ENCODE measurements at regions not wholly inside any gene's neighbourhood (a gene's known extent, or its start where the extent isn't known, plus 50 kb on each side); places are given as distances from the start of the nearest gene placed in this dataset.
"Not testable (repeated sequence)": the region's sequence is repeated elsewhere in the genome, so short reads cannot be mapped to it uniquely, and the experiment has no call there.

DNA sequence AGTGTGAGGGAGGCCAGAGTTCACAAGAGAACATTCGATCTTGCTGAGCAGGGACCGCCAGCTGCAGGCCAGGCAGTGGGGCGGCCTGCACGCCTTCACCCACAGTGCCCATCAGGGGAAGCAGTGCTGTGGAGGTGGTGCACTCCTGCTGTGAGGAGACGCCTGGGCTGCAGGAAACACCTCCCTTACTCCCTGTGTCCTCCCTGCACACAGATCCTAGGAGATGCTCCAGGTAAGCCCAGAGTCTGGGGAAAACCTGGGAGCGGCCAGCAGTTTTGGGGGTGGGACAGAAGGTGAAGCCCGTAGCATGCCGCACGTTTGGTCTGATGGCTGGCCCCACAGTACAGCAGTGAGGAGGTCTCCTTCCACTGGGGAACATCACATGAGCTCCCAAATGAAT is 180.8 kb upstream of the RAB6C start:
- H3K4me1 Mint-ChIP-seq = no peaks in the 10 kb centered on the region
- intact Hi-C loops (cut with micrococcal nuclease) = no loop called here
- no peak overlapping the region for H3K4me3 Mint-ChIP-seq
- no peaks in the 10 kb centered on the region for H3K36me3 Mint-ChIP-seq (ENCODE audit: low read depth)
- no peak overlapping the region for H3K27ac Mint-ChIP-seq
- H3K9me3 Mint-ChIP-seq = no peaks in the 10 kb centered on the region
- DNase-seq = no peak
- H3K27me3 Mint-ChIP-seq = peaks cover 4% of the 10 kb centered on the region

DNA sequence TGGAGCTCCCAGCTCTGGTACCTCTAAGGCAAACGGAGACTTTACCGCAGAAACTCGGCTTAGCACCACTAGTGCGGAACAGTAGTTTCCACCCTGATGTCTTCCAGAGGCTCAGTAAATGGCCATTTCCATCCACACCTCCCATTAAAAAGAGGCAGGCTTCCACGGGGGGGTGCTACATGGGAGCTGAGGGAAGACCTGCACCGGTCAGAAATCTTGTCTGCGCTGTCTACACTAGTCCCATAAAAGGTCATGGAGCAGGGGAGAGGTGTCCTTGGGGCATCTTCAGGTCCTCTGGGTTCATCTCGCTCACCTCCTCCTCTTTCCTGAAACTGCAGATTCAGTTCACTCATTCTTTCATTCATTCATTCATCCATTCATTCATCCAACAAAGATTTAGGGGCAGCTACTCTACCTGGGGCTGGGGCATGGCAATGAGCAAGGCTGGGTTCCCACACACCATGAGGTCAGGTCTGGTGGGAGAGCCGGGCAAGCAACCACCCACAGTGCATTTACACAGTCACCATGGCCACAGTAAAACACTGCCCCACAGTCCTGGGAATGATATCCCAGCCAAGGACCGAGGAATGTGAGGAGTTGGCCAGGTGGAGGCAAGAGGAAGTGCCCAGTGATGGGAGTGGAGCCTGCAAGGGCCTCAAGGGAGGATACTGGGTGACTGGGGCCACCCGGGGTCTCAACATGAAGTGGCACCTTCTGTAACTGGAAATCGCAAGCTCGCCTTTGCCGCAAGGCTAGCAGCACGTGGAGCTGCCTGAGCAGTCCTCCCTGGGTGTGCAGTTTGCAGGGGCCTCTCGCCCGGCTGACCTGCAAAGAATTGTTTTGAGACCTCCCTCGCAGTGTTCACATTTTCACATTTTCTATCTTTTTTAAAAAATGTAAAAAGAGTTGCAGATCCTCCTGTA is 180.2 kb upstream of the RAB6C start:
- Mint-ChIP-seq H3K9me3 (no peaks in the 10 kb centered on the region), H3K4me1 (no peaks in the 10 kb centered on the region), H3K27ac (no peak overlapping the region), H3K36me3 (ENCODE audit: low read depth) (no peaks in the 10 kb centered on the region), H3K27me3 (peaks cover 4% of the 10 kb centered on the region), H3K4me3 (no peak overlapping the region)
- intact Hi-C loops (cut with micrococcal nuclease) = no loop called here
- no peak for DNase-seq

DNA sequence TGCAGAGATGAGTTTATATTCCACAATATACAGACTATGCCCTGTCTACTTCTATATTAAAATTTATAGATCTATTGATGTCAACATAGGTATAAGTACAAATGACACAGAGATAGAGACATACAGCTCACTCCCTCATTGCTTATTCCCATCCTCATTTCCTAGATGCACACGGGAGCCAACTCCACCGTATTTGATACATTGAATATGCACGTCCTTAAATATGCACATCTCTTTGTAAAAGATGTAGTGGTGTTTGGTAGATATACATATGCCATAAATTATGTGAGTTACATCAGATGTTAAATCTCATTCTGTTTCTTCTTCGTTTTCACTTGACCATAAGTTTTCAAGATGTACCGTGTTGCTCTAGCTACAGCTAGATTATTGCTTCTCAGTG is 179.2 kb upstream of the RAB6C start:
- H3K36me3 Mint-ChIP-seq (ENCODE audit: low read depth) = no peaks in the 10 kb centered on the region
- no peak overlapping the region for H3K4me3 Mint-ChIP-seq
- H3K27ac Mint-ChIP-seq = no peak overlapping the region
- H3K27me3 Mint-ChIP-seq = peaks cover 4% of the 10 kb centered on the region
- no peaks in the 10 kb centered on the region for H3K4me1 Mint-ChIP-seq
- no peak for DNase-seq
- H3K9me3 Mint-ChIP-seq = no peaks in the 10 kb centered on the region
- intact Hi-C loops (cut with micrococcal nuclease) = no loop called here

GRCh38 chr2:129800686-129801085 is 178.8 kb upstream of the RAB6C start:
- no peaks in the 10 kb centered on the region for H3K4me1 Mint-ChIP-seq
- no peak overlapping the region for H3K27ac Mint-ChIP-seq
- intact Hi-C loops (cut with micrococcal nuclease) = no loop called here
- no peak overlapping the region for H3K4me3 Mint-ChIP-seq
- no peaks in the 10 kb centered on the region for H3K9me3 Mint-ChIP-seq
- H3K27me3 Mint-ChIP-seq = peaks cover 4% of the 10 kb centered on the region
- no peaks in the 10 kb centered on the region for H3K36me3 Mint-ChIP-seq (ENCODE audit: low read depth)
- no peak for DNase-seq

DNA sequence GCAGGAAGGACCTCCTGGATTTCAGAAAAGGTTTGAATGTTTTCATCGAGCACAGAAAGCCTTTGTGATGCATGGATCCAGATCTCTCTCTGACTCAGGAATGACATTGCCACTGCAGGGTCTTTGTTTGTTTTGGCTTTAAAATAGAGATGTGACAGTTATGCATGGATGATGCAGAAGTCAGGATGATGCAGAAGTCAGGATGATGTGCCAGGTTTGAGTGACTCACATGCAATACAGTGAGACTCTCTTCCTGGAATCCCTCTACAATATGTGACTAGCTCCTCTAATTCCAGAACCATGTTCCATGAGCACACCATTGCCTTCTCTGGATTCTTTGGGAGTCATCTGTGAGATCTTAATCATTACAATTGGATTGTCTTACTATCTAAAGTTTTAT is 177.9 kb upstream of the RAB6C start:
- Mint-ChIP-seq H3K27ac (no peak overlapping the region), H3K4me1 (no peaks in the 10 kb centered on the region), H3K9me3 (no peaks in the 10 kb centered on the region), H3K27me3 (peaks cover 4% of the 10 kb centered on the region), H3K4me3 (no peak overlapping the region), H3K36me3 (ENCODE audit: low read depth) (no peaks in the 10 kb centered on the region)
- intact Hi-C loops (cut with micrococcal nuclease) = no loop called here
- no peak for DNase-seq

- intact Hi-C loops (cut with micrococcal nuclease) = no loop called here
- peaks cover 4% of the 10 kb centered on the region for H3K27me3 Mint-ChIP-seq
- H3K4me1 Mint-ChIP-seq = no peaks in the 10 kb centered on the region
- DNase-seq = no peak
- no peaks in the 10 kb centered on the region for H3K36me3 Mint-ChIP-seq (ENCODE audit: low read depth)
- H3K9me3 Mint-ChIP-seq = no peaks in the 10 kb centered on the region
- H3K27ac Mint-ChIP-seq = no peak overlapping the region
- H3K4me3 Mint-ChIP-seq = no peak overlapping the region
These were observed 177.2 kb upstream of the RAB6C start for GRCh38 chr2:129802290-129802689.

- Mint-ChIP-seq H3K27me3 (peaks cover 4% of the 10 kb centered on the region), H3K9me3 (no peaks in the 10 kb centered on the region), H3K4me1 (no peaks in the 10 kb centered on the region), H3K4me3 (no peak overlapping the region), H3K36me3 (ENCODE audit: low read depth) (no peaks in the 10 kb centered on the region), H3K27ac (no peak overlapping the region)
- intact Hi-C loops (cut with micrococcal nuclease) = no loop called here
- DNase-seq = no peak
These were observed 176.4 kb upstream of the RAB6C start for GRCh38 chr2:129803032-129803431.

- Mint-ChIP-seq H3K9me3 (no peaks in the 10 kb centered on the region), H3K4me3 (no peak overlapping the region), H3K36me3 (ENCODE audit: low read depth) (no peaks in the 10 kb centered on the region), H3K4me1 (no peaks in the 10 kb centered on the region), H3K27me3 (peaks cover 4% of the 10 kb centered on the region), H3K27ac (no peak overlapping the region)
- DNase-seq = no peak
- intact Hi-C loops (cut with micrococcal nuclease) = no loop called here
These were observed 175.6 kb upstream of the RAB6C start for GRCh38 chr2:129803871-129804270.

GRCh38 chr2:129805899-129806298 is 173.6 kb upstream of the RAB6C start:
- peaks cover 9% of the 10 kb centered on the region for H3K27me3 Mint-ChIP-seq
- intact Hi-C loops (cut with micrococcal nuclease) = no loop called here
- no peaks in the 10 kb centered on the region for H3K9me3 Mint-ChIP-seq
- H3K4me1 Mint-ChIP-seq = no peaks in the 10 kb centered on the region
- no peak overlapping the region for H3K4me3 Mint-ChIP-seq
- no peak overlapping the region for H3K27ac Mint-ChIP-seq
- DNase-seq = no peak
- H3K36me3 Mint-ChIP-seq (ENCODE audit: low read depth) = no peaks in the 10 kb centered on the region

- Mint-ChIP-seq H3K27ac (no peak overlapping the region), H3K4me3 (no peak overlapping the region), H3K27me3 (peaks cover 11% of the 10 kb centered on the region), H3K4me1 (no peaks in the 10 kb centered on the region), H3K9me3 (no peaks in the 10 kb centered on the region), H3K36me3 (ENCODE audit: low read depth) (no peaks in the 10 kb centered on the region)
- intact Hi-C loops (cut with micrococcal nuclease) = no loop called here
- no peak for DNase-seq
These were observed 173.1 kb upstream of the RAB6C start for GRCh38 chr2:129806317-129806716.

- intact Hi-C loops (cut with micrococcal nuclease) = no loop called here
- Mint-ChIP-seq H3K9me3 (no peaks in the 10 kb centered on the region), H3K4me3 (no peak overlapping the region), H3K36me3 (ENCODE audit: low read depth) (no peaks in the 10 kb centered on the region), H3K27ac (no peak overlapping the region), H3K27me3 (peaks cover 12% of the 10 kb centered on the region), H3K4me1 (no peaks in the 10 kb centered on the region)
- no peak for DNase-seq
These were observed 172.5 kb upstream of the RAB6C start for GRCh38 chr2:129806990-129807389.

- H3K4me3 Mint-ChIP-seq; H3K36me3 Mint-ChIP-seq (ENCODE audit: low read depth); H3K27ac Mint-ChIP-seq; intact Hi-C loops (cut with micrococcal nuclease); DNase-seq; H3K4me1 Mint-ChIP-seq; H3K9me3 Mint-ChIP-seq: not testable (repeated sequence)
- peaks cover 12% of the 10 kb centered on the region for H3K27me3 Mint-ChIP-seq
These were observed 171.7 kb upstream of the RAB6C start for GRCh38 chr2:129807642-129808338.

- H3K9me3 Mint-ChIP-seq = peaks cover 4% of the 10 kb centered on the region
- no peaks in the 10 kb centered on the region for H3K36me3 Mint-ChIP-seq (ENCODE audit: low read depth)
- no peak overlapping the region for H3K27ac Mint-ChIP-seq
- H3K4me3 Mint-ChIP-seq = no peak overlapping the region
- H3K4me1 Mint-ChIP-seq = peaks cover 6% of the 10 kb centered on the region
- DNase-seq = no peak
- intact Hi-C loops (cut with micrococcal nuclease) = no loop called here
- H3K27me3 Mint-ChIP-seq = peaks cover 12% of the 10 kb centered on the region
These were observed 168.9 kb upstream of the RAB6C start for GRCh38 chr2:129810521-129810920.

GRCh38 chr2:129812071-129812470 is 167.4 kb upstream of the RAB6C start:
- H3K36me3 Mint-ChIP-seq (ENCODE audit: low read depth) = no peaks in the 10 kb centered on the region
- intact Hi-C loops (cut with micrococcal nuclease) = no loop called here
- no peak for DNase-seq
- no peak overlapping the region for H3K27ac Mint-ChIP-seq
- no peak overlapping the region for H3K4me3 Mint-ChIP-seq
- H3K9me3 Mint-ChIP-seq = peaks cover 4% of the 10 kb centered on the region
- H3K4me1 Mint-ChIP-seq = peaks cover 6% of the 10 kb centered on the region
- H3K27me3 Mint-ChIP-seq = peaks cover 12% of the 10 kb centered on the region
